IMR-90 (cell line): ENCODE measurements at regions not wholly inside any gene's neighbourhood (a gene's known extent, or its start where the extent isn't known, plus 50 kb on each side); places are given as distances from the start of the nearest gene placed in this dataset.

Experiments used
- ATAC-seq: fragments of 200-7000 bp; cut with Tn5 transposase; 2 replicates; pipeline ENCODE4 v1.9.1; 2020; ENCODE audit warnings: low read depth, mild to moderate bottlenecking, moderate library complexity
- BruUV-seq: library from RNA; stranded (reverse); fragments of 400-500 nt; replicated peaks from 2 replicates; lab custom pipeline; 2021; lab: Mats Ljungman, UMichigan
- CTCF ChIA-PET: fragments of 300-600 bp; formaldehyde crosslinking; extraction: SDS; loops from one replicate; lab custom pipeline; 2021; ENCODE audit warnings: antibody characterized with exemption; lab: Yijun Ruan, JAX
- POLR2A ChIA-PET: fragments of 300-600 bp; sonication (Branson Sonifier 250); formaldehyde crosslinking; loops from one replicate; lab custom pipeline; 2022; ENCODE audit warnings: antibody characterized with exemption; ENCODE audit not compliant: unreplicated experiment; lab: Charles Lee
- DNase-seq: peaks from one replicate; pipeline ENCODE4 v3.0.0; 2013
- H2AFZ ChIP-seq: replicated peaks from 2 replicates; pipeline ENCODE3; 2013; ENCODE audit warnings: low read length, mild to moderate bottlenecking; ENCODE audit not compliant: poor library complexity
- H2AK5ac ChIP-seq: 2 replicates; pipeline ENCODE4 v1.6.1; 2013; ENCODE audit warnings: low read depth, low read length, inconsistent platforms
- H2AK9ac ChIP-seq: replicated peaks from 2 replicates; pipeline ENCODE3; 2013; ENCODE audit warnings: mild to moderate bottlenecking, low read depth, low read length, moderate library complexity; ENCODE audit not compliant: poor library complexity
- H2BK120ac ChIP-seq: 2 replicates; pipeline ENCODE4 v1.6.1; 2013; ENCODE audit warnings: low read depth, low read length, inconsistent platforms
- H2BK15ac ChIP-seq: 3 replicates; pipeline ENCODE4 v1.6.1; 2013; ENCODE audit warnings: low read depth, low read length, inconsistent platforms
- H2BK20ac ChIP-seq: 2 replicates; pipeline ENCODE4 v1.6.1; 2013; ENCODE audit warnings: low read depth, mild to moderate bottlenecking, inconsistent platforms, low read length, moderate library complexity
- H2BK5ac ChIP-seq: 2 replicates; pipeline ENCODE4 v1.6.1; 2013; ENCODE audit warnings: mild to moderate bottlenecking, low read depth, low read length, inconsistent platforms; ENCODE audit not compliant: poor library complexity, severe bottlenecking
- H3K14ac ChIP-seq: replicated peaks from 2 replicates; pipeline ENCODE4 v1.6.1; 2013; ENCODE audit warnings: low read depth, low read length, inconsistent platforms
- H3K18ac ChIP-seq: 2 replicates; pipeline ENCODE4 v1.6.1; 2013; ENCODE audit warnings: low read depth, low read length, control low read depth
- H3K23ac ChIP-seq: 2 replicates; pipeline ENCODE4 v1.6.1; 2013; ENCODE audit warnings: low read depth, low read length, inconsistent platforms
- H3K27ac ChIP-seq: 2 replicates; pipeline ENCODE4 v1.5.1; 2013; ENCODE audit warnings: mild to moderate bottlenecking, control low read depth, low read length; ENCODE audit not compliant: insufficient read depth
- H3K27me3 ChIP-seq: 2 replicates; pipeline ENCODE4 v1.6.1; 2013; ENCODE audit warnings: low read length; ENCODE audit not compliant: control insufficient read depth, insufficient read depth
- H3K36me3 ChIP-seq: 2 replicates; pipeline ENCODE4 v1.6.1; 2013; ENCODE audit warnings: low read length, mixed read lengths; ENCODE audit not compliant: control insufficient read depth, insufficient read depth
- H3K4ac ChIP-seq: 2 replicates; pipeline ENCODE4 v1.6.1; 2013; ENCODE audit warnings: low read depth, low read length, inconsistent platforms
- H3K4me1 ChIP-seq: 2 replicates; pipeline ENCODE4 v1.6.1; 2013; ENCODE audit warnings: low read length, mixed read lengths; ENCODE audit not compliant: control insufficient read depth, insufficient read depth
- H3K4me2 ChIP-seq: 2 replicates; pipeline ENCODE4 v1.6.1; 2013; ENCODE audit warnings: low read depth, mild to moderate bottlenecking, control low read depth, low read length, moderate library complexity
- H3K4me3 ChIP-seq: 2 replicates; pipeline ENCODE4 v1.5.1; 2013; ENCODE audit warnings: low read depth, mild to moderate bottlenecking, control low read depth, low read length, moderate library complexity; ENCODE audit not compliant: insufficient read depth
- H3K56ac ChIP-seq: 2 replicates; pipeline ENCODE4 v1.6.1; 2013; ENCODE audit warnings: low read length, inconsistent platforms; ENCODE audit not compliant: insufficient read depth; ENCODE audit errors: extremely low read depth
- H3K79me1 ChIP-seq, 2 experiments: 2 replicates each; pipeline ENCODE4 v1.6.1; 2013; ENCODE audit warnings: low read length in 2 of 2, inconsistent platforms in 1 of 2, low read depth in 1 of 2
- H3K9ac ChIP-seq: 2 replicates; pipeline ENCODE4 v1.6.1; 2013; ENCODE audit warnings: low read depth, low read length, control low read depth
- H3K9me1 ChIP-seq: 2 replicates; pipeline ENCODE4 v1.6.1; 2013; ENCODE audit warnings: low read length, inconsistent platforms; ENCODE audit not compliant: insufficient read depth
- H3K9me3 ChIP-seq: 2 replicates; pipeline ENCODE4 v1.6.1; 2013; ENCODE audit warnings: low read length; ENCODE audit not compliant: control insufficient read depth, insufficient read depth
- H4K20me1 ChIP-seq: 2 replicates; pipeline ENCODE4 v1.6.1; 2013; ENCODE audit warnings: low read length, inconsistent platforms; ENCODE audit not compliant: insufficient read depth
- H4K5ac ChIP-seq: 2 replicates; pipeline ENCODE4 v1.6.1; 2013; ENCODE audit warnings: mild to moderate bottlenecking, low read depth, low read length, control low read depth
- H4K8ac ChIP-seq, 2 experiments: 2 replicates each; pipeline ENCODE4 v1.6.1; 2013; ENCODE audit warnings: low read depth in 2 of 2, low read length in 2 of 2, control low read depth in 1 of 2, inconsistent platforms in 1 of 2
- H4K91ac ChIP-seq: 2 replicates; pipeline ENCODE4 v1.6.1; 2013; ENCODE audit warnings: low read depth, low read length, inconsistent platforms; ENCODE audit not compliant: insufficient read depth
- BHLHE40 ChIP-seq: fragments of 150-350 bp; IDR thresholded peaks from 2 replicates; pipeline ENCODE4 v1.6.1; 2016; ENCODE audit warnings: mild to moderate bottlenecking, low read depth, low read length
- CEBPB ChIP-seq: IDR thresholded peaks from 2 replicates; pipeline ENCODE4 v1.6.1; 2012; ENCODE audit warnings: low read depth, low read length, improper control_type of control experiment
- FOS ChIP-seq: fragments of 150-350 bp; IDR thresholded peaks from 2 replicates; pipeline ENCODE4 v1.6.1; 2016; ENCODE audit warnings: low read depth, low read length
- MAFK ChIP-seq: IDR thresholded peaks from 2 replicates; pipeline ENCODE4 v1.6.1; 2012; ENCODE audit warnings: low read depth, low read length, improper control_type of control experiment
- MXI1 ChIP-seq: IDR thresholded peaks from 2 replicates; pipeline ENCODE4 v1.6.1; 2012; ENCODE audit warnings: low read depth, mild to moderate bottlenecking, low read length, moderate library complexity, borderline replicate concordance
- POLR2A ChIP-seq: IDR thresholded peaks from 2 replicates; pipeline ENCODE4 v1.6.1; 2012; ENCODE audit warnings: mild to moderate bottlenecking, low read depth, low read length
- SMC3 ChIP-seq: fragments of 150-350 bp; IDR thresholded peaks from 2 replicates; pipeline ENCODE4 v1.6.1; 2016; ENCODE audit warnings: low read depth, mild to moderate bottlenecking, antibody characterized with exemption, low read length, moderate library complexity
- WGBS, 2 experiments: methylation state at CpG; one replicate each; pipeline versions ENCODE4 v1.1.5 to v1.1.7; 2013; ENCODE audit warnings: missing lambda C conversion rate in 2 of 2; ENCODE audit not compliant: insufficient read length in 1 of 2; ENCODE audit errors: extremely low coverage in 2 of 2; 5-methylcytosine and 5-hydroxymethylcytosine counted together
- dilution Hi-C: fragments of 300-500 bp; cut with HindIII; formaldehyde crosslinking; loops from one replicate; pipeline ENCODE4 v1.14.3; 2018; ENCODE audit warnings: low sequenced_read_pairs; ENCODE audit not compliant: unreplicated experiment
- in situ Hi-C: fragments of 300-500 bp; cut with MboI; formaldehyde crosslinking; loops from 3 replicates; pipeline ENCODE4 v1.14.3; 2019; ENCODE audit warnings: low sequenced_read_pairs, inconsistent platforms, mixed read lengths
- intact Hi-C: fragments of 100-400 bp; cut with micrococcal nuclease; formaldehyde crosslinking; loops from 2 replicates; pipeline ENCODE4 v1.10.0; 2022
- TF ChIP-seq, protein P1 (sequence below): fragments of 150-350 bp; IDR thresholded peaks from 2 replicates; pipeline ENCODE4 v1.6.1; 2016; ENCODE audit warnings: low read depth, mild to moderate bottlenecking, low read length, moderate library complexity, borderline replicate concordance

GRCh38 chr3:78516437-78516836 is 1251.4 kb downstream of the ROBO1 start:
- Histone ChIP-seq H2BK20ac (no peak overlapping the region), H3K18ac (no peak overlapping the region), H3K9me3 (no peaks in the 10 kb centered on the region), H3K9me1 (no peaks in the 10 kb centered on the region), H3K23ac (no peak overlapping the region), H3K4ac (no peak overlapping the region), H2AFZ (no peak overlapping the region), H4K20me1 (no peaks in the 10 kb centered on the region), H3K27ac (no peak overlapping the region), H3K36me3 (no peaks in the 10 kb centered on the region), H3K4me3 (no peak overlapping the region), H4K5ac (no peak overlapping the region), H3K4me1 (no peaks in the 10 kb centered on the region), H3K14ac (no peak overlapping the region), H2AK5ac (no peak overlapping the region), H2BK5ac (no peak overlapping the region), H2BK120ac (no peak overlapping the region), H3K56ac (no peak overlapping the region), H3K79me1 (no peaks in the 10 kb centered on the region), H3K9ac (no peak overlapping the region), H4K8ac (no peak overlapping the region), H3K4me2 (no peak overlapping the region), H2BK15ac (no peak overlapping the region), H2AK9ac (no peak overlapping the region), H3K27me3 (no peaks in the 10 kb centered on the region), H4K91ac (no peak overlapping the region)
- no TSS peak for BruUV-seq
- WGBS, 2 experiments = 33% methylated on average over 1 of the region's 3 CpGs; no CpG with 5 or more reads in 1 of the 2 experiments
- dilution Hi-C loops = no loop called here
- DNase-seq = no peak
- no peak for ATAC-seq
- ChIA-PET POLR2A (no interaction called here), CTCF (no interaction called here)
- TF ChIP-seq FOS (no peak), BHLHE40 (no peak), MXI1 (no peak), MAFK (peak; percentile 97), CEBPB (no peak), SMC3 (no peak), POLR2A (no peak)
- TF ChIP-seq, protein P1, sequence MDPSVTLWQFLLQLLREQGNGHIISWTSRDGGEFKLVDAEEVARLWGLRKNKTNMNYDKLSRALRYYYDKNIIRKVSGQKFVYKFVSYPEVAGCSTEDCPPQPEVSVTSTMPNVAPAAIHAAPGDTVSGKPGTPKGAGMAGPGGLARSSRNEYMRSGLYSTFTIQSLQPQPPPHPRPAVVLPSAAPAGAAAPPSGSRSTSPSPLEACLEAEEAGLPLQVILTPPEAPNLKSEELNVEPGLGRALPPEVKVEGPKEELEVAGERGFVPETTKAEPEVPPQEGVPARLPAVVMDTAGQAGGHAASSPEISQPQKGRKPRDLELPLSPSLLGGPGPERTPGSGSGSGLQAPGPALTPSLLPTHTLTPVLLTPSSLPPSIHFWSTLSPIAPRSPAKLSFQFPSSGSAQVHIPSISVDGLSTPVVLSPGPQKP = no peak
- intact Hi-C loops = no loop called here
- in situ Hi-C loops = no loop called here
